GM12872 (cell line): ENCODE measurements at regions not wholly inside any gene's neighbourhood (a gene's known extent, or its start where the extent isn't known, plus 50 kb on each side); places are given as distances from the start of the nearest gene placed in this dataset.

Source experiments
- CTCF ChIP-seq: IDR thresholded peaks from 3 replicates; pipeline ENCODE4 v1.5.1; 2011; ENCODE audit warnings: low read depth, mild to moderate bottlenecking, low read length, moderate library complexity; ENCODE audit not compliant: insufficient read depth

GRCh38 chr2:67570611-67571010, 173.5 kb downstream of the ETAA1 start:
- no peak for TF ChIP-seq CTCF

- no peak for TF ChIP-seq CTCF
Observed at GRCh38 chr2:67571785-67572718, 174.9 kb downstream of the ETAA1 start.

GRCh38 chr2:67572721-67573435, 175.7 kb downstream of the ETAA1 start:
- no peak for TF ChIP-seq CTCF

- TF ChIP-seq CTCF = no peak
Observed at GRCh38 chr2:67574230-67574629, 177.1 kb downstream of the ETAA1 start.

GRCh38 chr2:67576226-67576625, 179.1 kb downstream of the ETAA1 start:
- TF ChIP-seq CTCF = no peak

GRCh38 chr2:67576991-67577390, 179.9 kb downstream of the ETAA1 start:
- TF ChIP-seq CTCF = no peak

- TF ChIP-seq CTCF = no peak
Observed at GRCh38 chr2:67579216-67579615, 182.1 kb downstream of the ETAA1 start.
